Jurkat, Clone E6-1 (cell line): ENCODE measurements at regions not wholly inside any gene's neighbourhood (a gene's known extent, or its start where the extent isn't known, plus 50 kb on each side); places are given as distances from the start of the nearest gene placed in this dataset.

ENCODE experiments used
- DNase-seq: peaks from one replicate; pipeline ENCODE4 v3.0.0-alpha.2; 2011; ENCODE audit warnings: low read depth, low spot score
- H3K4me3 ChIP-seq: 2 replicates; pipeline ENCODE4 v1.5.1; 2011; ENCODE audit warnings: mild to moderate bottlenecking, low read length, control low read depth, moderate library complexity

DNA sequence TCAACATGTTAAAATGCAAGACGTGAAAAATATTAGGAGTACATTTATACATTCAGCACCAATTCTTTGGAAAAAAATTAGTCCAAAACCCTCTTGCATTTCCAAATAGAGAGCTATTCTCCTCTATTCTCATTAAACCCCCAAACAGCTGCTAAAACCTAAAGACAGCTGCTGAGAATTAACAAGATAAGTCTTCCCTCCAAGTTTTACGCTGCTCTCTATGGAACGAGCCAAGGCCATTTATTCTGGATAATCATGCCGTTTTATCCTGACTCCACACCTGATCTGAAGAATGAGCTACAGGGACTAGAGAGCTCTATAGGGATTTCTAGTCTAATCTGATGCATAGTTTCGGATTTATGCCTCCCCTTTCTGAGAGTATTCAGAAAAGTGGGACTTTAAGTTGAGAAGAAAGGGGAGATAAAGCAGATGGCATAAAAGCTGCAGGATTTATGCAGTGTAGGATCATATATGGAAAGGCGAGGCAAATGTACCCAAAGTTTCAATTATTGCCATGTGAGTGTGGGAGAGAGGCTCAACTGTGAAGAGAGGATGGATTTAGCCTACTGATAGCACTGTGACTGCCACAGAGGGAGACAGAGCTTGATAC lies 64.7 kb upstream of the HS3ST5 start:
- DNase-seq: no peak
- H3K4me3 ChIP-seq: no peak overlapping the region

DNA sequence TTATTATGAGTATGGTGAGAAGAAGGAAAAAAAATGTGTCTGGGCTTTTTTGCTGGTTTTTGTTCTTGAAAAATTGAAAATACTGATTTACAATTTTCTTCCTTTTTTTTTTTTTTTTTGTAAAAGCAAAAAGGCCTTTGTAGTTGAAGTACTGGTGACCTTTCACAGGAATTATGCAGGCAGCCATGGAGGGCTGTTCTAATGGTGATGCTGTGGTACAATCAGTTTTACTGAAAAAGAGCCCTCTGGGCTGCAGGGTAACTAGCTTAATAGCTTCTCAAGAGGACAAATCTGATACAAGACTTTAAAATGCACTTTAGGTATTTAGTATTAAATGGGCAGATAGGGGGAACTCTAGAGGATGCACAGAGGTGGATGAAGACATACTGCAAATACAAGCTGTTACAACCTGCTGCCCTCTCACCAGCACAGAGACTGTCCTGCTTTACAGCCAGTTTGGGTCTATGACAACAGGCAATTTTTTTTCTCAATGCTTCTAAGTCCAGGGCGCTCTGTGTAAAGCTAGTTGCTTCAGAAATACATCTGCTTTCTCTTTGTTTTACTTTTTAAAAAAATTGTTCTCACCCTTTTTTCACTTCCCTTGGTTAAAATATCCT lies 61.6 kb upstream of the HS3ST5 start:
- no peak for DNase-seq
- no peak overlapping the region for H3K4me3 ChIP-seq

DNA sequence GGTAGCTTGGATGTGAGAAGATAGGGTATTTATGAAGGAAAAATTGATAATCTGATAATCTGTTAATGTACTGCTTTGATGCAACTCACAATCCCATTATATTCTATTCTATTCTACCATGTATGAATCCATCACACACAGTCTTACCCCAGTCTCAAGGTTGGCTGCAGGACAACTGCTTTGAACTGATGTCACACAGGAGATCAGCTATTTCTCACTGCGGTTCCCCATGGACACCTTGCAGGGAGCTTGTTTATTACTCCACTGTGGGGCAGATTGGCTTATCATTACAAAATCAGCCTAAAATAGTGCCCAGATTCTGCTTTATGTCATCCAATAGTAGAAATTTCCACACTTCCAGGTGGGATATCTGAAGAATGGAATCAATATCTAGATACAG lies 61.0 kb upstream of the HS3ST5 start:
- no peak for DNase-seq
- H3K4me3 ChIP-seq: no peak overlapping the region

DNA sequence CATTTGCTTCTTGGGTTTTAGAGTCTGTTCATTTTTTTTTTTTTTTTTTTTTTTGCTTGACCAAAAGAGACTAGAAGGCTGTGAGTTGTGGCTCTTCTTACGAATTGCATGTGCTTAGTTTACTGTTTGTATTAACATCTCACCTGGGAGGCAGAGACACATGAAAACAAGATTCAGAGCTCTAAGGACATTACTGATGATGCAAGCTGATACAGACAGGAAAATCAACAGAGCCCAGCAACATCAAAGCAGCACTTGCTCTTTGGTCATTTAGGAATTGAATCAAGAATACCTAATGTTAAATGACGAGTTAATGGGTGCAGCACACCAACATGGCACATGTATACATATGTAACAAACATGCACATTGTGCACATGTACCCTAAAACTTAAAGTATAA lies 55.7 kb upstream of the HS3ST5 start:
- no peak overlapping the region for H3K4me3 ChIP-seq
- DNase-seq: no peak
